ENCODE measurements at regions not wholly inside any gene's neighbourhood (a gene's known extent, or its start where the extent isn't known, plus 50 kb on each side); places are given as distances from the start of the nearest gene placed in this dataset.

GRCh38 chr5:39475159-39475571, 50.4 kb upstream of the DAB2 start:
- no peak for DNase-seq (ENCODE audit: low read depth)

All from CMK (cell line).